ENCODE measurements at regions not wholly inside any gene's neighbourhood (a gene's known extent, or its start where the extent isn't known, plus 50 kb on each side); places are given as distances from the start of the nearest gene placed in this dataset.

DNA sequence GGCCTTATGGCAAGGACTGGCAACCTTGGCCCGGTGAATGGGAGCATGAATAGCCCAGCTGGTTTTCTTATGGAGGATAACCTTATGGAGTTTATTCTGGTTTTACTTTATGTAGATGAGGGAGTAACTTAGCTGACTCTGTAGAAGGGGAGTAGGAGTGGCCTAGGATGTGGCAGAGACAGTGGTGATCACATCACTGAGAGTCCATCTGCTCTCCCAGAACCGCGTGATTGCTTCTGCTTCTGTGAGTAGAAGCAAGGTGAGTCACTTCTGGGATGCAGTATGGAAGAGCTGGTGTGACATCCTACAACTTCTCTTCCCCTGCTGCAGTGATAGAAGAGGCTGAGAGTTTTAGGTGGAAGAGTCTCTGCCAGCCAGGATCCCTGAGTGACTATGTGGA is 129.2 kb downstream of the RPS24 start:
- DNase-seq (ENCODE audit: low read depth), result no peak

DNA sequence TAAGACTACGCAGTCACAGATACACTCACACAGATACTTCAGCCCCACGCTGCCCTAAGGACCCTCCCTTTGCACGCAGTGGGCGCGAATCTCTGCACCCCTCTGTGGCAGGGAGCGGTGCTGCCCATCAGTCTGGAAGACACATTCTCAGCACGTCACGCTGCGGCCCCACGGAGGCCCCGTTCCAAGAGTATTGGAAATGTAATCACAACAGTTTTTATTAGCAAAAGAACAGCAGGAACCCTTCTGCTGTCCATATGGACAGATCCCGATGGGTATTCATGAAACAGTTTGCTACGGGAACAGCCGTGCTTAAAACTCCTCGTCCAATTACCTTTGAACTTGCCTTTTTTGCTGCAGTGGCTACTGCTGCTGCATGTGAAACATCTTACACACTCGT is 131.0 kb downstream of the RPS24 start:
- no peak for DNase-seq (ENCODE audit: low read depth)

GRCh38 chr10:78165172-78165571 is 131.5 kb downstream of the RPS24 start:
- no peak for DNase-seq (ENCODE audit: low read depth)

GRCh38 chr10:78165617-78166016 is 132.0 kb downstream of the RPS24 start:
- DNase-seq (ENCODE audit: low read depth), result no peak

- DNase-seq (ENCODE audit: low read depth), result no peak
These were observed 132.6 kb downstream of the RPS24 start for GRCh38 chr10:78166261-78166660.

DNA sequence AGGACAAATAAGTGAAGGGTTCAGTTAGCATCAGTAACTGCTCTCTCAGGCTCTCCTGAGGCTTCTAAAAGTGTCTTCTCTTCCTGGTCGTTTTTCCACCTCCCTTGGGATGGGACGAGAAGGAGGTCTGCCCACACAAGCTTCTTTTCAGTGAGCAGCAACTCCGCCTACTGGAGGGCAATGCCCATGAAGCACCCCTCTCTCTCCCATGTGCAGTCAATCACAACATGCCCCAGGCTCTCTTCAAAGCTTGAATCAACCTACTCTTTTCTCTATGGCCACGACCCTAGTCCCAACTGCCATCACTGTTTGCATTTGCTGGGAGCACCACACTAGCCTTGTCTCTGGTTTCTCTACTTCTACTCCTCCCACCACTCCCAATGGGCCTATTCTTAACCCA is 135.6 kb downstream of the RPS24 start:
- no peak for DNase-seq (ENCODE audit: low read depth)

DNA sequence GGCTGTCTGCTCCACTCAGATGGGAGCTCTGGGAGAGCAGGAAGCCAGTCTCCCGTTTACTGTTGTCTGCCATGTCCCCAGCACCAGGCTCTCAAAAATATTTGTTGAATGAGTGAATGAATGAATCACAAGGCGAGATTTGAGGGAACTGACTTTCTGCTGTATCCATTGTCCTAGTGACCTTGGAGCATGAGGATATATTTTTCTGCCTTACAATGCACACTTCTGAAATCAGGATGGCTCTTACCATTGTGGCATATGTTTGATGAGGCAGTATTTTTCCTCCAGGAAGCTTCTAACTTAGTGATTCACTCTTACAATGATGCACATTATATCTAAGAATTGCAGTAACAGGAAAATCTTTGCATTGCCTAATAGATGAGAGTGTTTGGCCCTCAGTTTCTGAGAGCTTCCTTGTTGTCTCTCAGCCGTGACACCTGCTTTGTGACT is 136.4 kb downstream of the RPS24 start:
- DNase-seq (ENCODE audit: low read depth), result no peak

- no peak for DNase-seq (ENCODE audit: low read depth)
These were observed 138.2 kb downstream of the RPS24 start for GRCh38 chr10:78171633-78172400.

GRCh38 chr10:78173360-78174015 is 139.8 kb downstream of the RPS24 start:
- DNase-seq (ENCODE audit: low read depth), result no peak

DNA sequence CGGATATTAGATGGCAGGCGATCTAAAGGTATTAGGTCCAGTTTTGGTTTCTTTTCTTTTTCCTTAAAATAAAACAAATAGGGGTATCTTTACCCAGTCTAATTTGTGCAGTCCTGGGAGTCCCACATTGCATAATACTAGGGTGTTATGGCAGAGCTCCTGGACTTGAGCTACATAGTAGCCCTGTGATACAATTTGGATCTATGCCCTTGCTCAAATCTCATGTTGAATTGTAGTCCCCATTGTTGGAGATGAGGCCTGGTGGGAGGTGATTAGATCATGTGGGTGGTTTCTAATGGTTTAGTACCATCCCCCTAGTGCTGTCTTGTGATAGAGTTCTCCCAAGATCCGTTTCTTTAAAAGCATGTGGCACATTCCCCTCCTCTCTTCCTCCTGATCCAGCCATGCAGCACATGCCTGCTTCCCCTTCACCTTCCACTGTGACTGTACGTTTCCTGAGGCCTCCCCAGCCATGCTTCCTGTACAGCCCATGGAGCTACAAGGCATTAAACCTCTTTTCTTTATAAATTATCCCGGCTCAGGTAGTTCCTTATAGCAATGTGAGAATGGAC is 141.9 kb downstream of the RPS24 start:
- no peak for DNase-seq (ENCODE audit: low read depth)

DNA sequence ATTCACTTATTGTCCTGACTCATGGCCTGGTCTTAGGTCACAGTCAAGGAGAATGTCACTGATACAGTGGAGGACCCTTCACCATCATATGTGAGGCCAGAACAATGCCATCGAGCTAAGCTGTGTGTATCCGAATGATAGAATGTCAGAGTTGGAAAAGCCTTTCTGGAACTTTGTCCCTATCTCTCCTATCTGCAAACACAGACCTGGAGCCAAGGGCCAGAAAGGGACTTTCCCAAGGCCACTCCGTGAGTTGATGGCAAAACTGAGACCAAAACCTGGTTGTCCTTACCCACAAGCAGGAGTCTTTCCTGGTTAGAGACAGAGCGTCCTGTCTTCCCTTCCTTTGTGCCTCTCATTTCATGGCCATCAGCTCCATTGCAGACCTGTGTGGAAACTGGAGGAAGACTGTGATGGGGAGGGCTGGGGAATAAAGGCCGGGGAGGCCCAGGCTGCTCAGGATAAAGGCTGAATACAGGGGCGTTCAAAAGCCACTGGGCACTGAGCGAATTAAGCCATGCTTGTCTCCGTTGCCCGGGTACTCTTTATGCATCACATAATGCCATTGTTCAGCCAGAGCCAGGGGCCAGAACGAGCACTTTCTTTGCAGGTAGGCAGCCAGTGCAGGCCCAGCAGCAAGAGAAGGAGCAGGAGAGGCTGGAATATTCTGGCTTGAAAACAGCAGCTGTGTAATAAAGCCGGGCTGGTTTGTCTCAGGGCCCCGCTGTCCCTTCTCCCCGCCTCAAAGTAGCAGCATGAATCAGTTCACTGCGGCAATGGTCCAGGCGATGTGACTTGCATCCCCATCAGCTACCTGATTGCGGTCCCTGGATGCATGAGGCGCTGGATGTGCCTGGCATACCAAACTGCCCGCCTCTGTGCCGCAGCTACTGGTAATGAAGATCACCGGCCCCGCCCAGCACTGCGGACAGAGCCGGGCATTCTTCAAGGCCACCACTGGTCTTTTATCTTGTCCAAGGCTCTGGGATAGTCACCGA is 143.0 kb downstream of the RPS24 start:
- no peak for DNase-seq (ENCODE audit: low read depth)

DNA sequence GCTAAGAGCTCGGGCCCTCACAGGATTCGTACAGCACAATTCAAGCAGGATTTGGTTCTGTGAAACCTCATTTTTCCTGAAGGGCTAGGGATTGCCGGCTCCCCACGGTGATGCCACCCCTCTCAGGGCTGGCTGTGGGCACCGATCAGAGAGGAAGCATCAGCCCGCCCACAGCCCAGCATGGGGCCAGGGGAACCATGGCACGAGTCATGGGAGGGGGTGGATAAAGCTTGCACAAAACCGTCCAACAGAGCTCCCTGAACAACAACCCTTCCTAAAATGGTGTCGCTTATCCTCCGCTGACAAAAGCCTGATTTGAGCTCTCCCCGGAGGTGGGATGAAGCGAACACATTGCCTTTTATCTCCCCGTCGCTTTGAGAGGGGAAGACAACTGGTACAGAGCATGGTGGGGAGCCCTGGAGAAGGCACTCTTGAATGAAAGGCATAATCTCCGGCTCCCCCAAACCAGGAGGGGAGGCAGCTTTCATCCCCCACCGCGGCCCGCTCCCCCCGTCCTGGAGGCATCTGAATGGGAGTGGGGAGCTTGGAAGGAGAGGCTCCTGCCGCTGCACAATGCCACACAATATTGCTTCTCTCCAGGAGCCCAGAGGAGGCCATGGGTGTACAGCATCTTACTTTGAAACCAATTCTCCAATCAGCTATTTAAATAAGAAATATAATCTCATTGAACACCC is 144.0 kb downstream of the RPS24 start:
- no peak for DNase-seq (ENCODE audit: low read depth)

DNA sequence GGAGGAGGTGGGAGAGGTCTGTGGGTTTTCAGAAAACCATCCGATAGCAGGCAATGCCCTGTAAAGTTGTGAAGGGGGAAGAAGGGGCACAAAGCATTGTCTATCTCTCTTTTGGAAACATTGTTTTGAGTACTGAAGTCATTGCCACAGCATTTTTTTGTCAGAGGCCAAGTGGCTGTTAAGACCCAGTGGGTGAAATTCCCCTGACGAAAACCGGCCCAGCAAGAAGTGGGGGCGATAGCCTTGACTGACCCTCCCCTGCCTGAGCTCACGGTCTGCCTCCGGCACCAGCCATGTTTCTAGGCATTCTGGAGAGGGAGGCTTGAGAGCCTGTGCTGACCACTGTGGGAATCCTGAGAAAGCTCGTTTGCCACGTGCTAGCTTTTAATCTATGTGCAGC is 144.7 kb downstream of the RPS24 start:
- no peak for DNase-seq (ENCODE audit: low read depth)

GRCh38 chr10:78178940-78179339 is 145.3 kb downstream of the RPS24 start:
- no peak for DNase-seq (ENCODE audit: low read depth)

- no peak for DNase-seq (ENCODE audit: low read depth)
These were observed 146.4 kb downstream of the RPS24 start for GRCh38 chr10:78179886-78180705.

DNA sequence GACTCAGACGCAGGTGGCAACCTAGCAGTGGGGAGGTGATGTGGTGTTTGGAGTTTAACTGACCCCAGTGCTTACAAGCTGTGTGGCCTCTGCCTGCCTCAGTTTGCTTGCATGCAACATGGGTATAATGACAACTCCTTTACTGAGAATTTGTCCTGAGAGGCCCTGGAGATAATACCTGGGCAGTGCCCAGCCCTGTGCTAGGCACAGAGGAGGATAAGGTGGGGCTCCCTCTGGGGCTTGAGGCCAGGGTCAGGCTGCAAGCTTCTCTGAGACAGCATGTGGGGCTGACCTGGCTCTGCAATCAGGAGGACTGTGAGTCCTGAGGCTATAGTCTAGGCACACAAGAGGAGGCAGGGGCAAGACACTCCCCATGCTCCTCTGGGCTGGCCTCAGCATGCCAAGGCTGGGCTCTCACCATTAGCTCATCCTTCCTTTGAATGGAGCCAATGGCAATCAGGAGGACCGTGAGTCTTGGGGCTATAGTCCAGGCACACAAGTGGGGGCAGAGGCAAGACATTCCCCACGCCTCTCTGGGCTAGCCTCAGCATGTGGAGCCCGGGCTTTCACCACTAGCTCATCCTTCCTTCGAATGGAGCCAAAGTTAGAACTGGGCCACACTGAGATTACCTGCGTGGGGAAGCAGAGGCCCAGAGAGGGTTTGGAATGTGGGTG is 147.9 kb downstream of the RPS24 start:
- no peak for DNase-seq (ENCODE audit: low read depth)

GRCh38 chr10:78182841-78183240 is 149.2 kb downstream of the RPS24 start:
- DNase-seq (ENCODE audit: low read depth), result no peak

DNA sequence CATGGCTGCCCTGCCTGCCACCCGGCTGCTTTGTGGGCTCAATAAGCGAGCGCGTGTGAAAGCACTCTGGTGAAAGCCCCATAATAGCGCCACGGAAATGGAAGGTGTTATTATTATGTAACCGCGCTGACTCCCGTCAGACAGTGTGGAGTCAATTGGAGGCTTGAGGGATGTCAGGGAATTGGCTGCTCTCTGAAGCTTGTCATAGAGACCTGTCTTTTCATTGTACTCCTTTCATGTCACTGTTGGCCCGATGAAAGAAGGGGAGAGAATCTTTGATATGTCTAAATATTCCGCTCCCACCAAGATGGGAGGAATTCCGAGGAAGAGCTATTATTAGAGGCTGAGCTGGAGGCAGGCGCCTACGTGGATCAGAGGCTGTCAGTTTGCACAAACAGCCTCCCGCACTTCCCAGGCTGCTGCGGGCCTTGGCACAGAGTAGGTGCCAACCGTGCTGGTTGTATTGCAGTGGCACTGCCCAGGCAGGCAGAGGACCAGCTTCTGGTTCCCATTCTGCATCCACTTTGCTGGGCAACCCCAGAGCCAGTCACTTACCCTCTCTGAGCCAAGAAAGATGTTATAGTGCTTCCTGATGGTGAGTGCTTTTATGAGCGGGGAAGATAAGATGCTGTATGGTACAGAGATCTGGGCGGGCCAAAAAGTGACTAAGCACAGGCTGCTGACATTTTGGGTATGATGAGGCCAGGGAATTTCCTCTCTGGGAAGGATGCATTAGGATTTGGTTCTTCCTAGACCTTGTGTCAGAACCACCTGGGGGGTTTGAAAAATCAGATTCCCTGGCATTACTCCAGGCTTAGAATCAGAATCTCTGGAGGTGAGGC is 151.4 kb downstream of the RPS24 start:
- DNase-seq (ENCODE audit: low read depth), result no peak

DNA sequence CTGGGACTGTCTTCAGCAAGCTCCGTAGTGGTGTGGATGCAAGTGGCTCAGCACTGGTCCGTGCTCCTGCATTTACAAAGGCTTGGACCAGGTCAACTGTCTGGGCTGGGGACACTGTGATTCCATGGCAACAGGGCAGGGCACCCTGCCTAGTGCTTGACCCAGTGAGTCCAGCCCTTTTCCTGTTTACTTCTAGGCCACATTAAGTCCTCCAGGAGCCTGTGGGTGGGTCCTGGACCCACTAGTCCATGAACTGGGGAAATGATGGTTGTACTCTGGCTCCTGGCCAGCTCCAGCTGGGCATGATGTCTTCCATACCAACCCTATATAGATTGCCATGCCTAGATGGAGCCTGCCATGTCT is 152.0 kb downstream of the RPS24 start:
- no peak for DNase-seq (ENCODE audit: low read depth)

All from activated T-cell treated with anti-CD3 and anti-CD28 coated beads for 48 hours (primary cell).